A549 (cell line): ENCODE measurements at regions not wholly inside any gene's neighbourhood (a gene's known extent, or its start where the extent isn't known, plus 50 kb on each side); places are given as distances from the start of the nearest gene placed in this dataset.

Experiments used
- CHD4 ChIP-seq: fragments of 200-600 bp; sonication (generic); IDR thresholded peaks from 2 replicates; pipeline ENCODE4 v1.6.1; 2016; ENCODE audit warnings: antibody characterized with exemption, mild to moderate bottlenecking, borderline replicate concordance
- CTCF ChIP-seq: fragments of >200 bp; sonication (Bioruptor Twin); formaldehyde crosslinking; IDR thresholded peaks from 3 replicates; pipeline ENCODE4 v1.5.1; 2016
- JUNB ChIP-seq: fragments of >200 bp; sonication (Bioruptor Twin); formaldehyde crosslinking; IDR thresholded peaks from 2 replicates; pipeline ENCODE4 v1.6.1; 2016
- MYC ChIP-seq: IDR thresholded peaks from 2 replicates; pipeline ENCODE4 v1.6.1; 2012; ENCODE audit warnings: mild to moderate bottlenecking, inconsistent platforms, low read length, improper control_type of control experiment, borderline replicate concordance
- POLR2A ChIP-seq: IDR thresholded peaks from 2 replicates; pipeline ENCODE4 v1.6.1; 2012; ENCODE audit warnings: mild to moderate bottlenecking, low read length

- TF ChIP-seq CTCF (no peak), MYC (no peak), POLR2A (no peak), JUNB (no peak), CHD4 (no peak)
These were observed 321.7 kb downstream of the SUCLA2 start for GRCh38 chr13:47679401-47679800.
